ENCODE measurements at regions not wholly inside any gene's neighbourhood (a gene's known extent, or its start where the extent isn't known, plus 50 kb on each side); places are given as distances from the start of the nearest gene placed in this dataset.

GRCh38 chrY:7961811-7962210 is 1050.3 kb upstream of the AMELY start:
- no peak overlapping the region for H3K27ac ChIP-seq
- no peaks in the 10 kb centered on the region for H3K27me3 ChIP-seq (replicated peaks in 1 of 7)
- whole genome bisulfite sequencing, 5 donors = 64 to 91% (median 88%) methylated on average over 2 of the region's 2 CpGs; no CpG with 5 or more reads in 2 of the 5 donors
- intact Hi-C loops (cut with DNase I; ENCODE audit: low total_unique reads) = no loop called here
- H3K4me3 ChIP-seq = no peak overlapping the region
- H3K4me1 ChIP-seq = no peaks in the 10 kb centered on the region
- H3K9me3 ChIP-seq = no peaks in the 10 kb centered on the region
- no peaks in the 10 kb centered on the region for H3K36me3 ChIP-seq
- DNase-seq = no peak
- TF ChIP-seq POLR2A (IDR thresholded peaks at IDR 0.05) (no peak), POLR2AphosphoS5 (IDR thresholded peaks at IDR 0.05) (no peak)
- TF ChIP-seq, protein P1, sequence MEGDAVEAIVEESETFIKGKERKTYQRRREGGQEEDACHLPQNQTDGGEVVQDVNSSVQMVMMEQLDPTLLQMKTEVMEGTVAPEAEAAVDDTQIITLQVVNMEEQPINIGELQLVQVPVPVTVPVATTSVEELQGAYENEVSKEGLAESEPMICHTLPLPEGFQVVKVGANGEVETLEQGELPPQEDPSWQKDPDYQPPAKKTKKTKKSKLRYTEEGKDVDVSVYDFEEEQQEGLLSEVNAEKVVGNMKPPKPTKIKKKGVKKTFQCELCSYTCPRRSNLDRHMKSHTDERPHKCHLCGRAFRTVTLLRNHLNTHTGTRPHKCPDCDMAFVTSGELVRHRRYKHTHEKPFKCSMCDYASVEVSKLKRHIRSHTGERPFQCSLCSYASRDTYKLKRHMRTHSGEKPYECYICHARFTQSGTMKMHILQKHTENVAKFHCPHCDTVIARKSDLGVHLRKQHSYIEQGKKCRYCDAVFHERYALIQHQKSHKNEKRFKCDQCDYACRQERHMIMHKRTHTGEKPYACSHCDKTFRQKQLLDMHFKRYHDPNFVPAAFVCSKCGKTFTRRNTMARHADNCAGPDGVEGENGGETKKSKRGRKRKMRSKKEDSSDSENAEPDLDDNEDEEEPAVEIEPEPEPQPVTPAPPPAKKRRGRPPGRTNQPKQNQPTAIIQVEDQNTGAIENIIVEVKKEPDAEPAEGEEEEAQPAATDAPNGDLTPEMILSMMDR (IDR thresholded peaks at IDR 0.05 in 8 of 11, conservative IDR thresholded peaks at IDR 0.05 in 3 of 11) = no peak

DNA sequence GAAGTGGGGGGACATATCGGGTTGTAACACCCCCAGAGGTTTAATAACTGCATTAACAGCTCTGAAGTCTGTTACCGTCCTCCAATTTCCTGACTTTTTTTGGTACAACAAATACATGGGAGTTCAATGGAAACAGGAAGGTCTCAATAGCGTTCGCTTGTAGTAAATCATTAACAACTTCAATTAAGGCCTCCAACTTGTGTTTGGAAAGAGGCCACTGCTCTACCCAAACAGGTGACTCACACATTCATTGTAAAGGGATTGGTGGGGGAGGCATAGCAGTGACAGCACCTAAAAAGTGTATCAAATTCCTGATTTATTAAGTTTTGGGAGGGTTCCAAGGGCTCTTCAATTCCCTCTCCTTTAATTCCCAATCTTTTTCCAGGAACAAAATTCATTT is 1046.2 kb upstream of the AMELY start:
- H3K36me3 ChIP-seq = no peaks in the 10 kb centered on the region
- no peak for TF ChIP-seq POLR2AphosphoS5 (IDR thresholded peaks at IDR 0.05)
- no peak for TF ChIP-seq POLR2A (IDR thresholded peaks at IDR 0.05)
- H3K27me3 ChIP-seq (replicated peaks in 1 of 7) = no peaks in the 10 kb centered on the region
- no peak overlapping the region for H3K4me3 ChIP-seq
- H3K4me1 ChIP-seq = no peaks in the 10 kb centered on the region
- intact Hi-C loops (cut with DNase I; ENCODE audit: low total_unique reads) = no loop called here
- WGBS, 5 donors = 58 to 66% (median 60%) methylated on average over 4 of the region's 4 CpGs; no CpG with 5 or more reads in 2 of the 5 donors
- no peak for DNase-seq
- H3K9me3 ChIP-seq = no peaks in the 10 kb centered on the region
- H3K27ac ChIP-seq = no peak overlapping the region

GRCh38 chrY:7951187-7951852 is 1039.8 kb upstream of the AMELY start:
- H3K9me3 ChIP-seq = no peaks in the 10 kb centered on the region
- intact Hi-C loops (cut with DNase I; ENCODE audit: low total_unique reads) = no loop called here
- H3K27me3 ChIP-seq (replicated peaks in 1 of 7) = no peaks in the 10 kb centered on the region
- no peak overlapping the region for H3K27ac ChIP-seq
- DNase-seq = no peak
- H3K4me1 ChIP-seq = no peaks in the 10 kb centered on the region
- WGBS, 5 donors = 69 to 80% (median 73%) methylated on average over 2 to 3 of the region's 3 CpGs; no CpG with 5 or more reads in 2 of the 5 donors
- no peak overlapping the region for H3K4me3 ChIP-seq
- TF ChIP-seq, protein P1 (IDR thresholded peaks at IDR 0.05 in 8 of 11, conservative IDR thresholded peaks at IDR 0.05 in 3 of 11) = no peak
- TF ChIP-seq POLR2AphosphoS5 (IDR thresholded peaks at IDR 0.05) (no peak), POLR2A (IDR thresholded peaks at IDR 0.05) (no peak)
- H3K36me3 ChIP-seq = no peaks in the 10 kb centered on the region

DNA sequence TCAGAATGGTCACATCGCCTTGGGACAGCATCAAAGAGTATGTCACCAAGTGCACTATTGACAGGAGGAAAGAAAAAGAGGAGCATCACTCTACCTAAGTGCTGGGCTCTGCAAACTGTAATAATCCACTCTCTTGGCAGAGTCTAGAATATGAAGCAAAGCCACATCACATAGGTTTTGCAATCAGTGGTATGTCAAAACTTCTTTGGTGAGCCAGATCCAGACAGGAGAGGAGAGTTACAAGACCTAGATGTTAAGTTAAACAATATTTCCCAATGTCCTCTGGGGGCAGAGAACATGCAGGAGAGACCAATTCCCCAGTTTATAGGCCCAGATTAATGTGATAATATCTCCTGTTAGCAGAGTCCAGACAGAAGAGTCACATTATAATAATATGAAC is 1032.6 kb upstream of the AMELY start:
- 71 to 88% methylated on average over 1 of the region's 1 CpG; no CpG with 5 or more reads in 3 of the 5 donors for WGBS, 5 donors
- H3K4me1 ChIP-seq = no peaks in the 10 kb centered on the region
- no peaks in the 10 kb centered on the region for H3K27me3 ChIP-seq (replicated peaks in 1 of 7)
- DNase-seq = no peak
- TF ChIP-seq, protein P1 (IDR thresholded peaks at IDR 0.05 in 8 of 11, conservative IDR thresholded peaks at IDR 0.05 in 3 of 11) = no peak
- no peaks in the 10 kb centered on the region for H3K36me3 ChIP-seq
- H3K9me3 ChIP-seq = no peaks in the 10 kb centered on the region
- intact Hi-C loops (cut with DNase I; ENCODE audit: low total_unique reads) = no loop called here
- H3K27ac ChIP-seq = no peak overlapping the region
- no peak overlapping the region for H3K4me3 ChIP-seq
